GM12872 (cell line): ENCODE measurements at regions not wholly inside any gene's neighbourhood (a gene's known extent, or its start where the extent isn't known, plus 50 kb on each side); places are given as distances from the start of the nearest gene placed in this dataset.

Experiments used
- CTCF ChIP-seq: IDR thresholded peaks from 3 replicates; pipeline ENCODE4 v1.5.1; 2011; ENCODE audit warnings: low read depth, mild to moderate bottlenecking, low read length, moderate library complexity; ENCODE audit not compliant: insufficient read depth

GRCh38 chr16:65545413-65545956 is 423.6 kb upstream of the CDH11 start:
- TF ChIP-seq CTCF = no peak

- TF ChIP-seq CTCF = no peak
These were observed 422.2 kb upstream of the CDH11 start for GRCh38 chr16:65543781-65544740.

- no peak for TF ChIP-seq CTCF
These were observed 419.8 kb upstream of the CDH11 start for GRCh38 chr16:65541646-65542045.

- no peak for TF ChIP-seq CTCF
These were observed 419.0 kb upstream of the CDH11 start for GRCh38 chr16:65540901-65541300.

- no peak for TF ChIP-seq CTCF
These were observed 417.1 kb upstream of the CDH11 start for GRCh38 chr16:65538976-65539375.

GRCh38 chr16:65537336-65537735 is 415.5 kb upstream of the CDH11 start:
- no peak for TF ChIP-seq CTCF

- no peak for TF ChIP-seq CTCF
These were observed 412.3 kb upstream of the CDH11 start for GRCh38 chr16:65534121-65534528.
